Thyroid gland (tissue), 4 donors: ENCODE measurements at regions not wholly inside any gene's neighbourhood (a gene's known extent, or its start where the extent isn't known, plus 50 kb on each side); places are given as distances from the start of the nearest gene placed in this dataset.
"Not testable (repeated sequence)": the region's sequence is repeated elsewhere in the genome, so short reads cannot be mapped to it uniquely, and the experiment has no call there.

Experiments
- CTCF ChIP-seq, 6 experiments: fragments of 200-600 bp in 3 of 6; fragments of 450-650 bp in 3 of 6; sonication (generic) in 3 of 6; IDR thresholded peaks; one replicate each; pipeline ENCODE4 v1.5.1; 2016 to 2019; ENCODE audit warnings: antibody characterized with exemption in 6 of 6, mild to moderate bottlenecking in 2 of 6, inconsistent platforms in 1 of 6, moderate library complexity in 1 of 6
- POLR2A ChIP-seq, 2 donors: fragments of 450-650 bp; IDR thresholded peaks; one replicate each; pipeline ENCODE4 v1.6.1; 2017; ENCODE audit warnings: antibody characterized with exemption in 2 of 2, mild to moderate bottlenecking in 2 of 2, moderate library complexity in 1 of 2

DNA sequence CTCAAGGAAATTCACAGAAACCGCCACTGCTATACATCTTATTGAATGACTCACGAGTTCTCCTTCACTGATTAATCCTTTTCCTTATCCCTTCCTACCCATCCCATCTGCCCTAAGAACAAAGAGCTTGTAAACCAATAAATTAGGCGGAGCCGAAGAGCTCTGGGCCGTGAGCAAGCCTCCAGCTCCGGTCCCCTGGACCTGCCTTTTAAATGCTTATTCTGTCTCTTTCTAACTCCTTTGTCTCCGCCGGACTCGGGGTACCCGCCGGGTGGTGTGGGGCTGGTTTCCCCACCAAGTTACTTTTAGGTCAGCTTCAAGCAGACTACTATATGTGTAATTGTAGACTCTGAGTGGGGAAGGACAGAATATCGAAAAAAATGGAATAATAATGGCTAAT is 336.1 kb upstream of the MDGA2 start:
- TF ChIP-seq CTCF, POLR2A (IDR thresholded peaks at IDR 0.05): not testable (repeated sequence)
